22Rv1 (cell line): ENCODE measurements at regions not wholly inside any gene's neighbourhood (a gene's known extent, or its start where the extent isn't known, plus 50 kb on each side); places are given as distances from the start of the nearest gene placed in this dataset.

ENCODE experiments used
- ZFX ChIP-seq: fragments of 450-650 bp; IDR thresholded peaks from 2 replicates; pipeline ENCODE4 v1.6.1; 2017; ENCODE audit warnings: antibody characterized with exemption, borderline replicate concordance
- TF ChIP-seq, protein P1 (sequence below): fragments of 450-650 bp; IDR thresholded peaks from 2 replicates; pipeline ENCODE4 v1.5.1; 2017; ENCODE audit warnings: mild to moderate bottlenecking

DNA sequence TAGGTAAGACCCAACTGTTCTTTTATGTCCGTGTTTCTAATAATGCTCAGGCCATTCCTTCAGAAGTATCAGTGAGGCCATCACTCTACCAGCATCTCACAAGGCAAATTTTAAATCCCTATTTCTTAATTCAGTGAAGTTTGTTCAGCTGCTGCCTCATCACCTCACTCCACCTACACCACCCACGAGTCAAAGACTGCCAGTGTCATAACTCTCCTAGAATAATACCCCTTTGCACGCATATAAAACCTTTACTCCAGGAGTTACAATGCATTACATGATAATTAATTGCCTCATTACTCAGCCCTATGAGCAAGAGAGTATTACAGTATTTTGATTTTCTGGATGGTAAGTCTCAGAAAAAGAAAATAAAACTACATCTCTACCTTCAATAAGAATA, 793.6 kb downstream of the TFAP2A start:
- TF ChIP-seq, protein P1, sequence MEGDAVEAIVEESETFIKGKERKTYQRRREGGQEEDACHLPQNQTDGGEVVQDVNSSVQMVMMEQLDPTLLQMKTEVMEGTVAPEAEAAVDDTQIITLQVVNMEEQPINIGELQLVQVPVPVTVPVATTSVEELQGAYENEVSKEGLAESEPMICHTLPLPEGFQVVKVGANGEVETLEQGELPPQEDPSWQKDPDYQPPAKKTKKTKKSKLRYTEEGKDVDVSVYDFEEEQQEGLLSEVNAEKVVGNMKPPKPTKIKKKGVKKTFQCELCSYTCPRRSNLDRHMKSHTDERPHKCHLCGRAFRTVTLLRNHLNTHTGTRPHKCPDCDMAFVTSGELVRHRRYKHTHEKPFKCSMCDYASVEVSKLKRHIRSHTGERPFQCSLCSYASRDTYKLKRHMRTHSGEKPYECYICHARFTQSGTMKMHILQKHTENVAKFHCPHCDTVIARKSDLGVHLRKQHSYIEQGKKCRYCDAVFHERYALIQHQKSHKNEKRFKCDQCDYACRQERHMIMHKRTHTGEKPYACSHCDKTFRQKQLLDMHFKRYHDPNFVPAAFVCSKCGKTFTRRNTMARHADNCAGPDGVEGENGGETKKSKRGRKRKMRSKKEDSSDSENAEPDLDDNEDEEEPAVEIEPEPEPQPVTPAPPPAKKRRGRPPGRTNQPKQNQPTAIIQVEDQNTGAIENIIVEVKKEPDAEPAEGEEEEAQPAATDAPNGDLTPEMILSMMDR: no peak
- TF ChIP-seq ZFX: no peak
